Mesothelial cell of epicardium (in vitro differentiated cells): ENCODE measurements at regions not wholly inside any gene's neighbourhood (a gene's known extent, or its start where the extent isn't known, plus 50 kb on each side); places are given as distances from the start of the nearest gene placed in this dataset.
A peak's percentile ranks its signal among the peaks of the same experiment; 100 is the strongest.

Experiments
- DNase-seq, 2 experiments: peaks; one replicate each; pipeline ENCODE4 v3.0.0; 2021; ENCODE audit warnings: low spot score in 2 of 2; ENCODE audit not compliant: unreplicated experiment in 2 of 2
- H3K27ac Mint-ChIP-seq: 2 replicates; pipeline ENCODE4 v1.8.0; 2021; ENCODE audit warnings: mixed read lengths
- H3K27me3 Mint-ChIP-seq: 2 replicates; pipeline ENCODE4 v1.8.0; 2021; ENCODE audit warnings: low read depth, mixed read lengths
- H3K36me3 Mint-ChIP-seq: 2 replicates; pipeline ENCODE4 v1.8.0; 2021; ENCODE audit warnings: mixed read lengths
- H3K4me1 Mint-ChIP-seq: 2 replicates; pipeline ENCODE4 v1.8.0; 2021; ENCODE audit warnings: mixed read lengths
- H3K4me3 Mint-ChIP-seq: 2 replicates; pipeline ENCODE4 v1.8.0; 2021; ENCODE audit warnings: mild to moderate bottlenecking, moderate library complexity, mixed read lengths
- H3K9me3 Mint-ChIP-seq: 2 replicates; pipeline ENCODE4 v1.8.0; 2021; ENCODE audit warnings: mixed read lengths
- CTCF ChIP-seq: fragments of 200-600 bp; sonication (generic); IDR thresholded peaks from one replicate; pipeline ENCODE4 v1.5.0; 2021; ENCODE audit warnings: antibody characterized with exemption; ENCODE audit not compliant: unreplicated experiment

GRCh38 chr5:166369807-166370206, 1921.6 kb upstream of the WWC1 start:
- TF ChIP-seq CTCF = no peak
- Mint-ChIP-seq H3K4me1 (peaks cover 11% of the 10 kb centered on the region), H3K36me3 (no peaks in the 10 kb centered on the region), H3K27ac (peak overlapping the region; percentile 47), H3K4me3 (no peak overlapping the region), H3K9me3 (no peaks in the 10 kb centered on the region), H3K27me3 (no peaks in the 10 kb centered on the region)
- DNase-seq = no peak

GRCh38 chr5:166370928-166371690, 1920.3 kb upstream of the WWC1 start:
- Mint-ChIP-seq H3K4me3 (no peak overlapping the region), H3K27me3 (no peaks in the 10 kb centered on the region), H3K36me3 (no peaks in the 10 kb centered on the region), H3K27ac (no peak overlapping the region), H3K4me1 (peaks cover 11% of the 10 kb centered on the region), H3K9me3 (no peaks in the 10 kb centered on the region)
- TF ChIP-seq CTCF = no peak
- DNase-seq = no peak

- no peak for TF ChIP-seq CTCF
- no peak overlapping the region for H3K4me3 Mint-ChIP-seq
- DNase-seq = no peak
- no peaks in the 10 kb centered on the region for H3K36me3 Mint-ChIP-seq
- no peaks in the 10 kb centered on the region for H3K9me3 Mint-ChIP-seq
- H3K27me3 Mint-ChIP-seq = no peaks in the 10 kb centered on the region
- H3K27ac Mint-ChIP-seq = no peak overlapping the region
- H3K4me1 Mint-ChIP-seq = peaks cover 11% of the 10 kb centered on the region
Measured at GRCh38 chr5:166373817-166374216, 1917.6 kb upstream of the WWC1 start.

- no peak for TF ChIP-seq CTCF
- Mint-ChIP-seq H3K4me1 (no peaks in the 10 kb centered on the region), H3K36me3 (no peaks in the 10 kb centered on the region), H3K9me3 (peaks cover 5% of the 10 kb centered on the region), H3K27me3 (no peaks in the 10 kb centered on the region), H3K4me3 (no peak overlapping the region), H3K27ac (no peak overlapping the region)
- no peak for DNase-seq
Measured at GRCh38 chr5:166377756-166378155, 1913.7 kb upstream of the WWC1 start.

GRCh38 chr5:166379517-166379916, 1911.9 kb upstream of the WWC1 start:
- DNase-seq = no peak
- Mint-ChIP-seq H3K4me1 (no peaks in the 10 kb centered on the region), H3K4me3 (no peak overlapping the region), H3K9me3 (peaks cover 5% of the 10 kb centered on the region), H3K27me3 (no peaks in the 10 kb centered on the region), H3K27ac (no peak overlapping the region), H3K36me3 (no peaks in the 10 kb centered on the region)
- no peak for TF ChIP-seq CTCF
